ENCODE measurements at regions not wholly inside any gene's neighbourhood (a gene's known extent, or its start where the extent isn't known, plus 50 kb on each side); places are given as distances from the start of the nearest gene placed in this dataset.

GRCh38 chr2:155622443-155622842 is 710.1 kb downstream of the NR4A2 start:
- no peak for DNase-seq (ENCODE audit: low read depth)
- TF ChIP-seq, protein P1, sequence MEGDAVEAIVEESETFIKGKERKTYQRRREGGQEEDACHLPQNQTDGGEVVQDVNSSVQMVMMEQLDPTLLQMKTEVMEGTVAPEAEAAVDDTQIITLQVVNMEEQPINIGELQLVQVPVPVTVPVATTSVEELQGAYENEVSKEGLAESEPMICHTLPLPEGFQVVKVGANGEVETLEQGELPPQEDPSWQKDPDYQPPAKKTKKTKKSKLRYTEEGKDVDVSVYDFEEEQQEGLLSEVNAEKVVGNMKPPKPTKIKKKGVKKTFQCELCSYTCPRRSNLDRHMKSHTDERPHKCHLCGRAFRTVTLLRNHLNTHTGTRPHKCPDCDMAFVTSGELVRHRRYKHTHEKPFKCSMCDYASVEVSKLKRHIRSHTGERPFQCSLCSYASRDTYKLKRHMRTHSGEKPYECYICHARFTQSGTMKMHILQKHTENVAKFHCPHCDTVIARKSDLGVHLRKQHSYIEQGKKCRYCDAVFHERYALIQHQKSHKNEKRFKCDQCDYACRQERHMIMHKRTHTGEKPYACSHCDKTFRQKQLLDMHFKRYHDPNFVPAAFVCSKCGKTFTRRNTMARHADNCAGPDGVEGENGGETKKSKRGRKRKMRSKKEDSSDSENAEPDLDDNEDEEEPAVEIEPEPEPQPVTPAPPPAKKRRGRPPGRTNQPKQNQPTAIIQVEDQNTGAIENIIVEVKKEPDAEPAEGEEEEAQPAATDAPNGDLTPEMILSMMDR (IDR thresholded peaks at IDR 0.05; ENCODE audit: insufficient read depth, low read depth, low read length, missing control alignments): no peak
- no peak overlapping the region for H3K4me3 ChIP-seq (ENCODE audit: low read length)

DNA sequence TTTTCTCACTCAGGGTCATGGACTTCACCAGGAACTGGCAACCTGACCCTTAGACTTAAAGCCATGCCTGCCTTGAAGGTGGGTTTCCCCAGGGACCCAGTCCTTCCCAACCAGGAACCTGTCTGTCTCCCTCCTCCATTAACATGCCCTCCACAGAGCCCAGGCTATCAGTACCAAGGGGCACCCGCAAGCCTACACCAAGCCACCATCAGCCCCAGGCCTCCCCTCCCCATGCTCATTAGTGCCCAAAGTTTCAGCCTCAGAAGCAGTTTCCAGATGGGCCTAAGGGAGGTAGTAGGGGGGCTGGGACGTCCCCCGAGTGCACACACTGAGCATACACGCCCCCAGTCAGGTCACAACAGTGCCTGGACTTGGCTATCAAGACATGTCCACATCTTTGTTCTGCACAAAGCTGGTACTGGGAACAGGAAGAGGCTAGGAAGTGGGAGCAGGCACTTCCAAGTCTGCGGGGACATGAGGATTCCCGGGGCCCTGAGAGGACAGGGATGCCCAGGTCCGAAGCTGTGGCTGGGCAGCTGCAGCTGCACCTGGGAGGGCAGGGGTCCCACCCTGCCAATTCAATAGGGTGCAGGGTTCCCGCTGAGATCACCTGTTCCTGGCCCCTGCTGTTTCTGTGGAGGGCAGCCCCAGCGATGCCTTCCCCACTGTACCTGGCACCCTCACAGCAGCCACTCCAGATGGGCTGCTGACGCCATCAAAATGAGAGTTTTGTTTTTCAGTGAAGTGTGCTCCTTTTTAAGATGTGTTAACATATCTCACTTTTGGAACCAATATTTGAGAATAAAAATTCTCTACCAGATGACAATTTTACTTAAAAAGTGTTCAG is 731.4 kb downstream of the NR4A2 start:
- TF ChIP-seq, protein P1 (IDR thresholded peaks at IDR 0.05; ENCODE audit: insufficient read depth, low read depth, low read length, missing control alignments): no peak
- no peak overlapping the region for H3K4me3 ChIP-seq (ENCODE audit: low read length)
- no peak for DNase-seq (ENCODE audit: low read depth)

- TF ChIP-seq, protein P1 (IDR thresholded peaks at IDR 0.05; ENCODE audit: insufficient read depth, low read depth, low read length, missing control alignments): no peak
- no peak overlapping the region for H3K4me3 ChIP-seq (ENCODE audit: low read length)
Observed at GRCh38 chr2:155600296-155600695, 732.2 kb downstream of the NR4A2 start.

GRCh38 chr2:155599834-155600233 is 732.7 kb downstream of the NR4A2 start:
- TF ChIP-seq, protein P1 (IDR thresholded peaks at IDR 0.05; ENCODE audit: insufficient read depth, low read depth, low read length, missing control alignments): no peak
- DNase-seq (ENCODE audit: low read depth): no peak
- H3K4me3 ChIP-seq (ENCODE audit: low read length): no peak overlapping the region

More at GRCh38 chr2:155600296-155600695, 732.2 kb downstream of the NR4A2 start:
- no peak for DNase-seq (ENCODE audit: low read depth)

DNA sequence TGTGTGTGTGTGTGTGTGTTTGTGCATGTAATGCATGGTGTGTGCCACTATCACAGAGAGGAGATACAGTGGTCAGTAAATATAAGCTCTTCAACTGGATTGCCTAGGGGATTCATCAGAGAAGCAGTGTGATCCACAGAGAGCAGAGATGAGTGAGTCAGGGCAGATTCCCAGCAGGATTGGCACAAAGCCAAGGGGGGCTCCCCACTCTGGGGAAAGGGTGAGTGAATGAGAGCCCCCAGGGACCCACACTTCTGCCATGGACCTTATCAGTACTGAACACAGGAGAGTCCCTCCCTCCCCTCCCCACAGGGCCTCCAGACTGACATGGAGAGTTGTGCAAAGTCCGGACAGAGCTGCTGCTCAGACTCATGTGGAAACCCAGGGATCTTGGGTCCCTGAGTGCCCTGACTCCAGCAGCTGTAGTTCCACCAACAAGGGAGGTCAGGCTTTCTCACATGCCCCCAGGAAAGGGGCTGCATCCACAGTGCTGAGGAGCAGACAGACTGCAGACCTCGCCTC is 748.8 kb downstream of the NR4A2 start:
- no peak for DNase-seq (ENCODE audit: low read depth)
- H3K4me3 ChIP-seq (ENCODE audit: low read length): no peak overlapping the region
- TF ChIP-seq, protein P1 (IDR thresholded peaks at IDR 0.05; ENCODE audit: insufficient read depth, low read depth, low read length, missing control alignments): no peak

GRCh38 chr2:155574941-155575340 is 757.6 kb downstream of the NR4A2 start:
- DNase-seq (ENCODE audit: low read depth): no peak
- TF ChIP-seq, protein P1 (IDR thresholded peaks at IDR 0.05; ENCODE audit: insufficient read depth, low read depth, low read length, missing control alignments): no peak
- no peak overlapping the region for H3K4me3 ChIP-seq (ENCODE audit: low read length)
